Heart left ventricle (tissue), 16 donors: ENCODE measurements at regions not wholly inside any gene's neighbourhood (a gene's known extent, or its start where the extent isn't known, plus 50 kb on each side); places are given as distances from the start of the nearest gene placed in this dataset.

ENCODE experiments used
- ATAC-seq, 4 donors: fragments of 200-7000 bp; cut with Tn5 transposase; one replicate each; pipeline ENCODE4 v1.9.1; 2020 to 2022; ENCODE audit warnings: moderate library complexity in 4 of 4, mild to moderate bottlenecking in 3 of 4, moderate number of reproducible peaks in 1 of 4
- DNase-seq, 5 donors: peaks; one replicate each; pipeline ENCODE4 v3.0.0-alpha.2; 2020
- H3K27ac ChIP-seq, 12 donors: fragments of 200-600 bp; sonication (generic) in 4 of 12; one replicate each; pipeline versions ENCODE4 v1.5.0 to v1.8.0; 2016 to 2022; ENCODE audit warnings: mild to moderate bottlenecking in 2 of 12
- H3K27me3 ChIP-seq, 9 donors: fragments of 200-600 bp; sonication (generic) in 2 of 9; one replicate each; pipeline versions ENCODE4 v1.5.1 to v1.8.0; 2016 to 2022; ENCODE audit warnings: mild to moderate bottlenecking in 3 of 9
- H3K36me3 ChIP-seq, 9 donors: fragments of 200-600 bp; sonication (generic) in 2 of 9; one replicate each; pipeline versions ENCODE4 v1.5.0 to v1.8.0; 2018 to 2022; ENCODE audit warnings: mild to moderate bottlenecking in 2 of 9
- H3K4me1 ChIP-seq, 12 donors: fragments of 200-600 bp; sonication (generic) in 4 of 12; one replicate each; pipeline versions ENCODE4 v1.5.0 to v1.8.0; 2016 to 2022; ENCODE audit warnings: mild to moderate bottlenecking in 3 of 12
- H3K4me3 ChIP-seq, 12 donors: fragments of 200-600 bp; sonication (generic) in 4 of 12; one replicate each; pipeline versions ENCODE4 v1.5.0 to v1.8.0; 2017 to 2022; ENCODE audit warnings: mild to moderate bottlenecking in 9 of 12, moderate library complexity in 4 of 12
- H3K9me3 ChIP-seq, 12 donors: fragments of 200-600 bp; sonication (generic) in 4 of 12; one replicate each; pipeline versions ENCODE4 v1.5.0 to v1.8.0; 2016 to 2022; ENCODE audit warnings: mild to moderate bottlenecking in 1 of 12
- POLR2A ChIP-seq, 2 donors: fragments of 450-650 bp; IDR thresholded peaks; one replicate each; pipeline ENCODE4 v1.6.1; 2017; ENCODE audit warnings: antibody characterized with exemption in 2 of 2, mild to moderate bottlenecking in 2 of 2, moderate library complexity in 2 of 2
- WGBS, 4 donors: extraction: QIAGEN DNeasy Blood & Tissue Kit in 2 of 4; methylation state at CpG; one replicate each; pipeline versions ENCODE4 v1.1.5 to v1.1.7; 2013 to 2018; 5-methylcytosine and 5-hydroxymethylcytosine counted together
- intact Hi-C, 10 donors: fragments of 100-400 bp; cut with DNase I; formaldehyde crosslinking; loops; one replicate each; pipeline versions ENCODE4 v1.11.1 to v1.14.2; 2022
- TF ChIP-seq, protein P1 (sequence below), 12 donors: fragments of 200-600 bp; sonication (generic) in 4 of 12; IDR thresholded peaks; one replicate each; pipeline versions ENCODE4 v1.5.0 to v1.8.0; 2018 to 2022; ENCODE audit warnings: antibody characterized with exemption in 12 of 12, mild to moderate bottlenecking in 5 of 12
- donor health status: ischemic (EF 13 %, LVEDD 7.1; RV severe dilation, severe dysfunction).
- donor health status: healthy with polysubstance abuse.
- donor health status: DM: no; HTN: yes; CAD: no.
- donor health status: DM: no; HTN: no; CAD: no.
- donor health status: ischemic (EF 25% LVEDD 6.9; RV normal size, moderate dysfunction).
- donor health status: ischemic (EF 25% LVEDD 5.7; RV mildly dilated, moderate dysfunction).
- donor health status: healthy.
- donor health status: DM: yes; HTN: yes; CAD: no.
- donor health status: ischemic (EF 35%, LVEDD 5.7; RV mildly dilated, moderate dysfunction).
- donor health status: nonischemic (EF 11% LVEDD 7.7; RV severe dilation, severe dysfunction).
- donor health status: DM: yes; HTN: yes; CAD: no.
- donor health status: PGD.
- donor health status: ischemic (EF 29% LVEDD 5.4; RV normal size, mild dysfunction).
- donor health status: nonischemic (EF 23%, LVEDD 6.1; RV moderate dilation, normal function).

DNA sequence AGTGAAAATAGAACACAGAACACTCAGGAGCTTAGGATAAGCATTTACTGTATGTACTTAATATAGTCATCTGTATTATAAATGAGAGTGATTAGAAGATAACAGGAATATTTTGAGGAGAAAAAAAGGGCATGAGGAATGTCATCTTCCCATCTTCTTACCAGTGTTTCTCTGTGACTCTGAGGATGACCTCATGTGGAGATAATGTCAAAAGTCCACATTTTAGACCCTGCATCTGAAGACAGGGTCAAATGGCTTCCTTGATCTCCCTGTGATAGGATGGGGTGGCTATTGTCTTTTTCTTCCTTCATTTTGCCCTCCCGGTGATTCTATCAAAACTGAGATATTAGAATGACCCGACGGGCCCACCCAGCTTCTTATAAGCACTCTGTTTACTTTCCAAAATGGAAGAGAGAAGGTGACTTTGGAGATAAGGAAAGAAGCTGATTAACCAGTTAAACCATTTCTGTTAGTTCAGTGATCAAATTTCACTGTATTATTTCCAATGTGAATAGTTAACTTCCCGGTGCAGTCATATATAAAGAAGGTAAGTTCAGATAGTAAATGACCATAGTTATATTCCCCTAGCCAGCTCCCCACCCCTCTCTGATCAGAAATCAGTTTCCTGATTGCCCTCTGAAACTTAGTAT lies 115.7 kb upstream of the SALL4 start:
- WGBS, 4 donors = 47 to 50% (median 50%) methylated on average over 4 of the region's 4 CpGs
- Histone ChIP-seq H3K4me1 (no peaks in the 10 kb centered on the region), H3K9me3 (no peaks in the 10 kb centered on the region), H3K36me3 (no peaks in the 10 kb centered on the region), H3K4me3 (no peak overlapping the region), H3K27ac (no peak overlapping the region), H3K27me3 (no peaks in the 10 kb centered on the region)
- TF ChIP-seq, protein P1, sequence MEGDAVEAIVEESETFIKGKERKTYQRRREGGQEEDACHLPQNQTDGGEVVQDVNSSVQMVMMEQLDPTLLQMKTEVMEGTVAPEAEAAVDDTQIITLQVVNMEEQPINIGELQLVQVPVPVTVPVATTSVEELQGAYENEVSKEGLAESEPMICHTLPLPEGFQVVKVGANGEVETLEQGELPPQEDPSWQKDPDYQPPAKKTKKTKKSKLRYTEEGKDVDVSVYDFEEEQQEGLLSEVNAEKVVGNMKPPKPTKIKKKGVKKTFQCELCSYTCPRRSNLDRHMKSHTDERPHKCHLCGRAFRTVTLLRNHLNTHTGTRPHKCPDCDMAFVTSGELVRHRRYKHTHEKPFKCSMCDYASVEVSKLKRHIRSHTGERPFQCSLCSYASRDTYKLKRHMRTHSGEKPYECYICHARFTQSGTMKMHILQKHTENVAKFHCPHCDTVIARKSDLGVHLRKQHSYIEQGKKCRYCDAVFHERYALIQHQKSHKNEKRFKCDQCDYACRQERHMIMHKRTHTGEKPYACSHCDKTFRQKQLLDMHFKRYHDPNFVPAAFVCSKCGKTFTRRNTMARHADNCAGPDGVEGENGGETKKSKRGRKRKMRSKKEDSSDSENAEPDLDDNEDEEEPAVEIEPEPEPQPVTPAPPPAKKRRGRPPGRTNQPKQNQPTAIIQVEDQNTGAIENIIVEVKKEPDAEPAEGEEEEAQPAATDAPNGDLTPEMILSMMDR (IDR thresholded peaks at IDR 0.05) = no peak
- no peak for TF ChIP-seq POLR2A (IDR thresholded peaks at IDR 0.05)
- no peak for DNase-seq
- no peak for ATAC-seq
- intact Hi-C loops = no loop called here

DNA sequence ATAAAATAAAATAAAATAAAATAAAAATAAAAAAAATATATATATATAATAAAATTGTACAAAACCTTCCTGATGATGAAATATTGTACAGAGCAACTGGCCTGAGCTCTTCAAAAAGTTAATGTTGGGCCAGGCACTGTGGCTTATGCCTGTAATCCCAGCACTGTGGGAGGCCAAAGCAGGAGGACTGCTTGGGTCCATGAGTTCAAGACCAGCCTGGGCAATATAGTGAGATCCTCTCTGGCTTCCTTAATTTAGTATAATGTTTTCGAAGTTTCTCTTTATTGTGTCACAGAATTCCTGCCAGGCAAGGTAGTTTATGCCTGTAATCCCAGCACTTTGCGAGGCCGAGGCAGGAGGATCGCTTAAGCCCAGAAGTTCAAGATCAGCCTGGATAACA lies 113.9 kb upstream of the SALL4 start:
- Histone ChIP-seq H3K27ac (no peak overlapping the region), H3K36me3 (no peaks in the 10 kb centered on the region), H3K27me3 (peaks cover 0 to 5% (median 0%) of the 10 kb centered on the region in 9 donors), H3K4me3 (no peak overlapping the region), H3K4me1 (no peaks in the 10 kb centered on the region), H3K9me3 (no peaks in the 10 kb centered on the region)
- WGBS, 4 donors = 92 to 98% (median 95%) methylated on average over 4 of the region's 4 CpGs
- intact Hi-C loops = no loop called here
- no peak for TF ChIP-seq POLR2A (IDR thresholded peaks at IDR 0.05)
- TF ChIP-seq, protein P1 (IDR thresholded peaks at IDR 0.05) = no peak
- no peak for ATAC-seq
- DNase-seq = no peak

DNA sequence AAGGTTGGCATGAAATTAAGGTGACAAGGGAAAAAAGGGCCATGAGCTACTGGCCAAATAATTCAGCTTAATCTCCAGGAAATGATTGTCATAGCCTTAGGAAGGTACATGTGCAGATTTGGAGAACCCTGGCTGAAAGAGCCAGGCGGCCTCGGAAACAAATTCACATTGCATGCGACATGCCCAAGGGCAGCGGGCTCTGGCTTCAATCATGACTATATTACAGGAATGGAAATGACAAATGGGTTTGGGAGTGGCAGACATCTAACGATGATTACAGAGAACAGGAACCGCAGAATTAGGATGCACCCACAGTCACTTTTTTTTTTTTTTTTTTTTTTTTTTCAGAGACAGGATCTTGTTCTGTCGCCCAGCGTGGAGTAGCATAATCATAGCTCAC lies 112.4 kb upstream of the SALL4 start:
- Histone ChIP-seq H3K4me1 (no peaks in the 10 kb centered on the region), H3K36me3 (no peaks in the 10 kb centered on the region), H3K4me3 (no peak overlapping the region), H3K27me3 (peaks cover 0 to 5% (median 0%) of the 10 kb centered on the region in 9 donors), H3K9me3 (no peaks in the 10 kb centered on the region), H3K27ac (no peak overlapping the region)
- ATAC-seq (no peak), DNase-seq (no peak)
- TF ChIP-seq POLR2A (IDR thresholded peaks at IDR 0.05) = no peak
- TF ChIP-seq, protein P1 (IDR thresholded peaks at IDR 0.05) = no peak
- intact Hi-C loops = no loop called here
- WGBS, 4 donors = 78 to 85% (median 80%) methylated on average over 8 of the region's 8 CpGs

DNA sequence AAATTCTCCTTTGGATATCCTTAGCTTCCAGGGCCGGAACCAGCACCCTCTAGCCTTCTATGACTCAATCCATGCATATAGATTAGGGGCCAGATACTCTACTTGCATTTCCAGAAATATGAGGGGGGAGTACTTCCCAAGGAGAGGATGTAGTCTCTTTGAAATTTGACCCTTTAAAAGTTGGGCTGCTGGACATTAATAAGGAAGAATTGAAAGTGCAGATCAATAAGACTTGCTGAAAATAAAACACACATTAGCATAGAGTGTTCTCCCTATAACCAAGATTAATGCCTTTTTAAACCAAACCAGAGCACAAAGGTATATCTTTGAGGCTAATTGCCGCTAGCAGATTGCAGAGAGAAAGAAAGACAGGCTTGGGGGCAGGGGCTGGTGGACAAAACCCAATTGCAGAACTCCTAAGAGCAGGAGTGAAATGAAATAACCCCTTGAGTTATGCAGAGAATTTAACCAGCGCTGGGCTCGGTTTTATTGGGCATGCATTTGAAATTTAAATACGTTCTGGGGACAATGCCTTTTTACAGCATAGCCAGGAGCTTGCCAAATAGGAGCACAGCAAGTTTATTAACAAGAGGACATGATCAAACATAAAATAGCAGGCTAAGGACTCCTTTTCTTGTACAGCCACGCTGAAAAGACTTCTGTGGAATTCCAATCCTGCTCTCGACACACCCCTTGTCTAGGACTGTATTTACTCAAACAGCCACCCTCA lies 108.2 kb upstream of the SALL4 start:
- Histone ChIP-seq H3K27me3 (peaks cover 0 to 5% (median 0%) of the 10 kb centered on the region in 9 donors), H3K27ac (no peak overlapping the region), H3K9me3 (no peaks in the 10 kb centered on the region), H3K4me1 (no peaks in the 10 kb centered on the region), H3K4me3 (no peak overlapping the region), H3K36me3 (no peaks in the 10 kb centered on the region)
- intact Hi-C loops = no loop called here
- ATAC-seq (no peak), DNase-seq (no peak)
- TF ChIP-seq, protein P1 (IDR thresholded peaks at IDR 0.05) = no peak
- TF ChIP-seq POLR2A (IDR thresholded peaks at IDR 0.05) = no peak
- WGBS, 4 donors = 35 to 44% (median 42%) methylated on average over 7 of the region's 7 CpGs
